H1 (cell line): ENCODE measurements at regions not wholly inside any gene's neighbourhood (a gene's known extent, or its start where the extent isn't known, plus 50 kb on each side); places are given as distances from the start of the nearest gene placed in this dataset.

Experiments used
- CTCF ChIA-PET: fragments of 300-600 bp; sonication (Branson Sonifier 250); formaldehyde crosslinking; loops from one replicate; lab custom pipeline; 2021; ENCODE audit not compliant: partially characterized antibody; lab: Charles Lee
- POLR2A ChIA-PET: fragments of 300-600 bp; sonication (Branson Sonifier 250); formaldehyde crosslinking; loops from one replicate; lab custom pipeline; 2021; ENCODE audit warnings: inconsistent platforms; ENCODE audit not compliant: partially characterized antibody; lab: Charles Lee
- DNase-seq, 2 experiments: peaks; one replicate each; pipeline versions ENCODE4 v3.0.0 to v3.0.0-alpha.2; 2010 to 2022; ENCODE audit warnings: low spot score in 2 of 2, low read depth in 1 of 2, mixed read lengths in 1 of 2
- FAIRE-seq: peaks from 2 replicates; lab custom pipeline; 2011; peaks lifted over from hg19 to GRCh38; lab: Jason Lieb, UNC
- H2AFZ ChIP-seq: 2 replicates; pipeline ENCODE4 v1.8.1; 2012; ENCODE audit warnings: low read length, inconsistent platforms
- H2AK5ac ChIP-seq: 2 replicates; pipeline ENCODE4 v1.6.1; 2013; ENCODE audit warnings: low read depth, low read length
- H2BK120ac ChIP-seq: replicated peaks from 2 replicates; pipeline ENCODE3; 2013; ENCODE audit warnings: low read depth, low read length, inconsistent platforms
- H2BK12ac ChIP-seq: 2 replicates; pipeline ENCODE4 v1.6.1; 2013; ENCODE audit warnings: low read depth, low read length
- H2BK15ac ChIP-seq: 2 replicates; pipeline ENCODE4 v1.6.1; 2013; ENCODE audit warnings: low read length
- H2BK20ac ChIP-seq: 2 replicates; pipeline ENCODE4 v1.6.1; 2013; ENCODE audit warnings: low read length
- H2BK5ac ChIP-seq: 2 replicates; pipeline ENCODE4 v1.6.1; 2013; ENCODE audit warnings: low read depth, low read length
- H3K14ac ChIP-seq: 2 replicates; pipeline ENCODE4 v1.6.1; 2013; ENCODE audit warnings: inconsistent platforms; ENCODE audit not compliant: insufficient read length
- H3K18ac ChIP-seq: 2 replicates; pipeline ENCODE4 v1.6.1; 2013; ENCODE audit warnings: low read length; ENCODE audit errors: extremely low read depth
- H3K23ac ChIP-seq: 2 replicates; pipeline ENCODE4 v1.6.1; 2013; ENCODE audit warnings: inconsistent platforms; ENCODE audit not compliant: insufficient read length
- H3K23me2 ChIP-seq: 2 replicates; pipeline ENCODE4 v1.6.1; 2013; ENCODE audit warnings: low read depth, low read length
- H3K27ac ChIP-seq: 2 replicates; pipeline ENCODE4 v1.6.1; 2011; ENCODE audit warnings: low read depth, low read length, inconsistent platforms
- H3K27me3 ChIP-seq, 4 experiments: replicated peaks in 1 of 4; 1 replicate in 1 of 4; 2 replicates in 3 of 4; pipeline versions ENCODE4 v1.6.1 to v1.8.1; 2011 to 2013; ENCODE audit warnings: low read length in 3 of 4, mild to moderate bottlenecking in 3 of 4, inconsistent platforms in 2 of 4, mixed read lengths in 2 of 4, moderate library complexity in 1 of 4; ENCODE audit not compliant: control insufficient read depth in 3 of 4, insufficient read depth in 3 of 4; ENCODE audit errors: extremely low read depth in 1 of 4
- H3K36me3 ChIP-seq, 4 experiments: 2 replicates each; pipeline versions ENCODE4 v1.6.1 to v1.8.1; 2011 to 2013; ENCODE audit warnings: mild to moderate bottlenecking in 4 of 4, low read length in 3 of 4, moderate library complexity in 2 of 4, control low read depth in 1 of 4, inconsistent platforms in 1 of 4; ENCODE audit not compliant: insufficient read depth in 4 of 4, control insufficient read depth in 2 of 4
- H3K4ac ChIP-seq: replicated peaks from 2 replicates; pipeline ENCODE3; 2013; ENCODE audit warnings: low read length, low read depth, mixed read lengths, inconsistent platforms; ENCODE audit not compliant: insufficient read length
- H3K4me1 ChIP-seq, 4 experiments: replicated peaks in 1 of 4; 1 replicate in 1 of 4; 2 replicates in 3 of 4; pipeline versions ENCODE4 v1.6.1 to v1.8.1; 2011 to 2013; ENCODE audit warnings: low read length in 3 of 4, inconsistent platforms in 2 of 4, mixed read lengths in 1 of 4; ENCODE audit not compliant: insufficient read depth in 4 of 4, control insufficient read depth in 3 of 4
- H3K4me2 ChIP-seq, 2 experiments: 2 replicates each; pipeline versions ENCODE4 v1.6.1 to v1.8.1; 2011 to 2013; ENCODE audit warnings: low read depth in 2 of 2, low read length in 2 of 2, control low read depth in 1 of 2, inconsistent platforms in 1 of 2, mild to moderate bottlenecking in 1 of 2; ENCODE audit not compliant: insufficient read depth in 1 of 2
- H3K4me3 ChIP-seq, 4 experiments: fragments of 200-600, 300-600 bp in 1 of 4; sonication (generic), shearing (Covaris generic), sonication (Bioruptor Twin) in 1 of 4; 2 replicates each; pipeline versions ENCODE4 v1.5.1 to v1.8.1; 2011 to 2016; ENCODE audit warnings: low read length in 4 of 4, low read depth in 3 of 4, control low read depth in 2 of 4, inconsistent platforms in 2 of 4, mild to moderate bottlenecking in 2 of 4, mixed read lengths in 1 of 4, moderate library complexity in 1 of 4; ENCODE audit not compliant: insufficient read depth in 2 of 4; ENCODE audit errors: extremely low read depth in 1 of 4
- H3K56ac ChIP-seq: replicated peaks from 2 replicates; pipeline ENCODE3; 2013; ENCODE audit warnings: low read depth, mild to moderate bottlenecking, mixed read lengths, low read length, inconsistent platforms; ENCODE audit not compliant: insufficient read length
- H3K79me1 ChIP-seq: 2 replicates; pipeline ENCODE4 v1.6.1; 2013; ENCODE audit warnings: low read depth, low read length, control low read depth
- H3K79me2 ChIP-seq, 2 experiments: 2 replicates each; pipeline versions ENCODE4 v1.6.1 to v1.8.1; 2012 to 2013; ENCODE audit warnings: low read length in 2 of 2, mild to moderate bottlenecking in 2 of 2, inconsistent platforms in 1 of 2; ENCODE audit not compliant: insufficient read depth in 2 of 2, control insufficient read depth in 1 of 2
- H3K9ac ChIP-seq, 4 experiments: replicated peaks in 1 of 4; 1 replicate in 1 of 4; 2 replicates in 3 of 4; pipeline versions ENCODE4 v1.6.1 to v1.8.1; 2011 to 2013; ENCODE audit warnings: low read depth in 3 of 4, low read length in 3 of 4, control low read depth in 2 of 4, mild to moderate bottlenecking in 2 of 4, moderate library complexity in 2 of 4, inconsistent platforms in 1 of 4; ENCODE audit errors: extremely low read depth in 1 of 4
- H3K9me3 ChIP-seq, 2 experiments: 2 replicates each; pipeline versions ENCODE4 v1.6.1 to v1.8.1; 2012 to 2013; ENCODE audit warnings: mild to moderate bottlenecking in 2 of 2, moderate library complexity in 2 of 2, control low read depth in 1 of 2, inconsistent platforms in 1 of 2, low read depth in 1 of 2, low read length in 1 of 2, mixed read lengths in 1 of 2; ENCODE audit not compliant: insufficient read depth in 2 of 2
- H4K20me1 ChIP-seq, 2 experiments: replicated peaks in 1 of 2; 2 replicates each; pipeline versions ENCODE3 to v1.8.1; 2011 to 2013; ENCODE audit warnings: inconsistent platforms in 2 of 2, low read length in 2 of 2, mild to moderate bottlenecking in 1 of 2; ENCODE audit not compliant: insufficient read depth in 2 of 2, control insufficient read depth in 1 of 2
- H4K5ac ChIP-seq: 2 replicates; pipeline ENCODE4 v1.6.1; 2013; ENCODE audit warnings: low read length, low read depth, mixed read lengths, inconsistent platforms; ENCODE audit not compliant: insufficient read length
- H4K8ac ChIP-seq: 2 replicates; pipeline ENCODE4 v1.8.0; 2013; ENCODE audit warnings: mild to moderate bottlenecking, moderate library complexity, low read length, inconsistent platforms; ENCODE audit not compliant: insufficient read depth; ENCODE audit errors: extremely low read depth
- H4K91ac ChIP-seq: replicated peaks from 2 replicates; pipeline ENCODE3; 2013; ENCODE audit warnings: low read length, mixed read lengths, inconsistent platforms; ENCODE audit not compliant: insufficient read length
- CBX5 ChIP-seq: fragments of 300-800, 300-1000 bp; sonication (generic); IDR thresholded peaks from 2 replicates; pipeline ENCODE4 v1.7.1; 2016; ENCODE audit warnings: antibody characterized with exemption, low read length, low read depth
- E2F6 ChIP-seq: IDR thresholded peaks from 2 replicates; pipeline ENCODE4 v1.6.1; 2012; ENCODE audit warnings: inconsistent platforms
- EP300 ChIP-seq, 2 experiments: IDR thresholded peaks; 1 replicate in 1 of 2; 2 replicates in 1 of 2; pipeline ENCODE4 v1.6.1; 2011 to 2012; ENCODE audit warnings: low read depth in 2 of 2, low read length in 2 of 2, mild to moderate bottlenecking in 2 of 2, borderline replicate concordance in 1 of 2, inconsistent platforms in 1 of 2, moderate library complexity in 1 of 2
- MAFK ChIP-seq: IDR thresholded peaks from 2 replicates; pipeline ENCODE4 v1.6.1; 2012; ENCODE audit warnings: low read depth, mild to moderate bottlenecking, improper control_type of control experiment, low read length
- PHF8 ChIP-seq: fragments of 200-600 bp; sonication (generic); conservative IDR thresholded peaks from 2 replicates; pipeline ENCODE4 v1.7.1; 2012; ENCODE audit warnings: low read depth, mild to moderate bottlenecking, inconsistent platforms, low read length, moderate library complexity
- SP4 ChIP-seq: IDR thresholded peaks from 2 replicates; pipeline ENCODE4 v1.6.1; 2012; ENCODE audit warnings: low read length, inconsistent platforms
- TCF12 ChIP-seq: IDR thresholded peaks from 2 replicates; pipeline ENCODE4 v1.6.1; 2011; ENCODE audit warnings: low read depth, mild to moderate bottlenecking, low read length
- ZNF274 ChIP-seq: IDR thresholded peaks from 2 replicates; pipeline ENCODE4 v1.7.0; 2012; ENCODE audit warnings: low read length, borderline replicate concordance; ENCODE audit errors: extremely low read depth
- WGBS, 2 experiments: shearing (Covaris generic) in 1 of 2; methylation state at CpG; one replicate each; pipeline versions ENCODE4 v1.1.6 to v1.1.7; 2013 to 2015; ENCODE audit warnings: low lambda C conversion rate in 2 of 2, mixed read lengths in 2 of 2, inconsistent platforms in 1 of 2, low coverage in 1 of 2, missing lambda C conversion rate in 1 of 2; ENCODE audit not compliant: insufficient replicate concordance in 2 of 2, insufficient coverage in 1 of 2, insufficient read length in 1 of 2; ENCODE audit errors: extremely low coverage in 1 of 2, missing lambda C conversion rate in 1 of 2; 5-methylcytosine and 5-hydroxymethylcytosine counted together

GRCh38 chr10:42943025-42943818 lies 133.6 kb upstream of the RET start:
- H3K56ac ChIP-seq: no peak overlapping the region
- no peaks in the 10 kb centered on the region for H4K20me1 ChIP-seq
- no peak overlapping the region for H2BK5ac ChIP-seq
- FAIRE-seq (no peak), DNase-seq (no peak)
- H2BK120ac ChIP-seq: no peak overlapping the region
- no peak overlapping the region for H3K14ac ChIP-seq
- POLR2A ChIA-PET: interaction anchor here (1.1 to 1.2 kb wide), 2 partner anchors 9 to 112 kb away, joined by 3 read pairs; no protein-coding TSS in a partner anchor
- H2AFZ ChIP-seq: no peak overlapping the region
- H3K27ac ChIP-seq: no peak overlapping the region
- H3K4me2 ChIP-seq: no peak overlapping the region
- H2BK12ac ChIP-seq: no peak overlapping the region
- H4K5ac ChIP-seq: no peak overlapping the region
- CTCF ChIA-PET: interaction anchor here (0.8 to 3.6 kb wide), 3 partner anchors 9 to 136 kb away, joined by 3 to 17 read pairs (median 6); no protein-coding TSS in a partner anchor
- no peak overlapping the region for H3K4me3 ChIP-seq
- H3K23ac ChIP-seq: no peak overlapping the region
- H4K91ac ChIP-seq: no peak overlapping the region
- H3K9me3 ChIP-seq: no peaks in the 10 kb centered on the region
- no peak overlapping the region for H4K8ac ChIP-seq
- H2BK20ac ChIP-seq: no peak overlapping the region
- no peaks in the 10 kb centered on the region for H3K79me2 ChIP-seq
- no peaks in the 10 kb centered on the region for H3K27me3 ChIP-seq
- WGBS, 2 experiments: 85% methylated on average over 9 of the region's 9 CpGs; no CpG with 5 or more reads in 1 of the 2 experiments
- H3K9ac ChIP-seq: no peak overlapping the region
- H3K4ac ChIP-seq: no peak overlapping the region
- no peaks in the 10 kb centered on the region for H3K79me1 ChIP-seq
- no peaks in the 10 kb centered on the region; a peak in 1 of 7 replicates for H3K4me1 ChIP-seq
- H3K23me2 ChIP-seq: no peaks in the 10 kb centered on the region
- H3K18ac ChIP-seq: no peak overlapping the region
- H2BK15ac ChIP-seq: no peak overlapping the region
- no peaks in the 10 kb centered on the region for H3K36me3 ChIP-seq
- H2AK5ac ChIP-seq: no peak overlapping the region
- TF ChIP-seq EP300 (IDR thresholded peaks at IDR 0.05; ENCODE audit: borderline replicate concordance in 1 of 2, low read depth in 2 of 2, low read length in 2 of 2) (no peak), ZNF274 (no peak), E2F6 (no peak), MAFK (no peak), SP4 (no peak), PHF8 (no peak), TCF12 (no peak), CBX5 (no peak)
